Transverse colon (tissue), 3 donors: ENCODE measurements at regions not wholly inside any gene's neighbourhood (a gene's known extent, or its start where the extent isn't known, plus 50 kb on each side); places are given as distances from the start of the nearest gene placed in this dataset.

Source experiments
- CTCF ChIP-seq, 5 experiments: fragments of 200-600 bp in 3 of 5; fragments of 450-650 bp in 2 of 5; sonication (generic) in 3 of 5; IDR thresholded peaks; 1 replicate in 2 of 5; 2 replicates in 3 of 5; pipeline ENCODE4 v1.5.1; 2016 to 2017; ENCODE audit warnings: antibody characterized with exemption in 5 of 5, inconsistent platforms in 3 of 5, mild to moderate bottlenecking in 2 of 5, moderate library complexity in 1 of 5
- EP300 ChIP-seq: sonication (generic); formaldehyde crosslinking; IDR thresholded peaks from one replicate; pipeline ENCODE4 v1.6.1; 2017; ENCODE audit warnings: antibody characterized with exemption, low read depth
- POLR2A ChIP-seq: fragments of 450-650 bp; IDR thresholded peaks from one replicate; pipeline ENCODE4 v1.6.1; 2016; ENCODE audit warnings: antibody characterized with exemption, mild to moderate bottlenecking, moderate library complexity

DNA sequence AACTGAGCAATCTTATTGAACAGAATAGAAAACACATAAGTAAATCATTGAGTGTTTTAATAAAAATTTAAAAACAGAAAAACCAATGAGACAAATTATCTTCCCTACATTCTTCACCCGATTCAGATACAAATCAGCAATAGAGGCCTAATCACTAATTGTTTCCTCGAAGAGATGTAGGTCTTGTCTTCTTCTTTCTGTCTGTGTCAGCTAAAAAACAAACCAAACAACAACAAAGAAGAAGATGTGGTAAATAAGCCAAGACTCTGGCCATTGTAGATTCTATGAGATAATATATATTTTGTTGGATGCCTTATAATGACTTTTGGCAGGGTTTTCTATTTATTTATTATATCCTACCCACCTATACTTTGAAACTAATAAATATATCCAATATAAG lies 200.9 kb upstream of the FSIP2 start:
- TF ChIP-seq CTCF (IDR thresholded peaks at IDR 0.05) = no peak
- no peak for TF ChIP-seq POLR2A
- TF ChIP-seq EP300 = no peak
